Peyer's patch (tissue), 4 donors: ENCODE measurements at regions not wholly inside any gene's neighbourhood (a gene's known extent, or its start where the extent isn't known, plus 50 kb on each side); places are given as distances from the start of the nearest gene placed in this dataset.

Source experiments
- POLR2A ChIP-seq, 2 donors: fragments of 450-650 bp; IDR thresholded peaks; one replicate each; pipeline ENCODE4 v1.5.1; 2017; ENCODE audit warnings: antibody characterized with exemption in 2 of 2, mild to moderate bottlenecking in 2 of 2, moderate library complexity in 2 of 2
- TF ChIP-seq, protein P1 (sequence below), 6 experiments: fragments of 450-650 bp in 4 of 6; fragments of 200-600 bp in 2 of 6; sonication (generic) in 1 of 6; IDR thresholded peaks; one replicate each; pipeline ENCODE4 v1.5.1; 2017 to 2019; ENCODE audit warnings: antibody characterized with exemption in 6 of 6, mild to moderate bottlenecking in 3 of 6, moderate library complexity in 1 of 6

DNA sequence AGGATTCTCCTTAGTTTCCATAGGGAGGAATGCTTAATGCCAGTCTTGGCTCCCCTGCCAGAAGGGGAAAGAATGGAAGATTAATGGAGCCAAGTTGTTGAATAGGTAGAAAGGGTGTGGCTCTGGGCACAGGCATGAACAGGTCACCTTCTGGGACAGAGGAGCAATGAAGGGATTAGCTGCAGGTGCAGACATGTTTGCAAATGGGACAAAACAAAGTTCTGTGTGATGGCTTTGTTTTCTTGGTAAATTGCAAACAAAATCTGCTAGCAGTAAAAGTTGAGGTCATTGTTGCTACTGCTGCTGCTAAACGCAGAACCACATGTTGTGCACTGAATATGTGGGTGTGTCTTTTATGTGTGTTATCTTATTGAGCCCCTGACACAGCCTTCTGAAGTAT is 93.3 kb downstream of the PERP start:
- no peak for TF ChIP-seq POLR2A (IDR thresholded peaks at IDR 0.05)
- TF ChIP-seq, protein P1, sequence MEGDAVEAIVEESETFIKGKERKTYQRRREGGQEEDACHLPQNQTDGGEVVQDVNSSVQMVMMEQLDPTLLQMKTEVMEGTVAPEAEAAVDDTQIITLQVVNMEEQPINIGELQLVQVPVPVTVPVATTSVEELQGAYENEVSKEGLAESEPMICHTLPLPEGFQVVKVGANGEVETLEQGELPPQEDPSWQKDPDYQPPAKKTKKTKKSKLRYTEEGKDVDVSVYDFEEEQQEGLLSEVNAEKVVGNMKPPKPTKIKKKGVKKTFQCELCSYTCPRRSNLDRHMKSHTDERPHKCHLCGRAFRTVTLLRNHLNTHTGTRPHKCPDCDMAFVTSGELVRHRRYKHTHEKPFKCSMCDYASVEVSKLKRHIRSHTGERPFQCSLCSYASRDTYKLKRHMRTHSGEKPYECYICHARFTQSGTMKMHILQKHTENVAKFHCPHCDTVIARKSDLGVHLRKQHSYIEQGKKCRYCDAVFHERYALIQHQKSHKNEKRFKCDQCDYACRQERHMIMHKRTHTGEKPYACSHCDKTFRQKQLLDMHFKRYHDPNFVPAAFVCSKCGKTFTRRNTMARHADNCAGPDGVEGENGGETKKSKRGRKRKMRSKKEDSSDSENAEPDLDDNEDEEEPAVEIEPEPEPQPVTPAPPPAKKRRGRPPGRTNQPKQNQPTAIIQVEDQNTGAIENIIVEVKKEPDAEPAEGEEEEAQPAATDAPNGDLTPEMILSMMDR (IDR thresholded peaks at IDR 0.05), result no peak
